ENCODE measurements at regions not wholly inside any gene's neighbourhood (a gene's known extent, or its start where the extent isn't known, plus 50 kb on each side); places are given as distances from the start of the nearest gene placed in this dataset.

DNA sequence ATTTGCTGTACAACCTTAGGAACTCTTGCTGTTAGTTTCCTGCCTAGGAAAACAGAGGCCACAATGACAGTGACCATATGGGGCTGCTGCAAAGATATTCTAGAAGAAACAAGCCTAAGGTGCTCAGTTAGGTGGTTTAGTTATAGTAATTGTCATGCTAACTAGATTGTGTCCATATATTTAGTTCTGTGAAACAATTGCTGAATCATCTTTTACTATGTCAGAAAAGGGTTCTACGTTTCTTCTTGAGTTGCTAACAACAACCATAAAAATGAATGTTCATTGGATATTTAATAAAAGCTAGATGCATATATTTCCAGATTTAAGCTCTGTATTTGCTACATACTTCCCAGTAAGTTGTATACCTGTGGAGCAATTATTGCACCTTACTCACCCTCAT, 597.2 kb upstream of the KLHL29 start:
- Histone ChIP-seq H3K27ac (no peak overlapping the region), H3K4me3 (no peak overlapping the region)

DNA sequence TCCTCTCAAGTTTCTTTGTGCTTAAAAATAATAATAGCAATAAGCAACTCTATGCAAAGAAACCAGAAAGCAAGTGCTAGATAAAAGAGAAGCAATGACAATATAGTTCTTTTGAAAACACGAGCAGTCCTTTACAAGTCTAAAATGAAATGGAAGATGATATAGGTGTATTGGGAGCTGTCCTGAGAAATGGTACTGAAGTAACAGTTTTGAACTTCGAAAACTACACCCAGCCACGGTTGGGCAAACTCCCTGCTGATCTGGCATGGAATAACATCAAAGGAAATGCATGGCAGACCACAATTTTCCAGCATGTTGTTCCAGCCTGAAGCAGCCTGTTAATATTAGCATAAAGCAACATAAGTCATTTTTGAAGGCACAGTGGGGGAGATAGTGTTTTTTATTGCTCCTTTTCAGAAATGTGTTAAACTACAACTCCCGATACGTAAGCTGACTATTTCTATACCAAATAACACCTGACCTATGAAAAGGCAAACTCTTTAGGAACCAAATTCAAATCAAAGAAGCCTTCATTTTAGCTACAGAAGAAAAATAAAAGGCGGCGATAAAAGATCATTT, 596.1 kb upstream of the KLHL29 start:
- Histone ChIP-seq H3K4me3 (no peak overlapping the region), H3K27ac (no peak overlapping the region)

DNA sequence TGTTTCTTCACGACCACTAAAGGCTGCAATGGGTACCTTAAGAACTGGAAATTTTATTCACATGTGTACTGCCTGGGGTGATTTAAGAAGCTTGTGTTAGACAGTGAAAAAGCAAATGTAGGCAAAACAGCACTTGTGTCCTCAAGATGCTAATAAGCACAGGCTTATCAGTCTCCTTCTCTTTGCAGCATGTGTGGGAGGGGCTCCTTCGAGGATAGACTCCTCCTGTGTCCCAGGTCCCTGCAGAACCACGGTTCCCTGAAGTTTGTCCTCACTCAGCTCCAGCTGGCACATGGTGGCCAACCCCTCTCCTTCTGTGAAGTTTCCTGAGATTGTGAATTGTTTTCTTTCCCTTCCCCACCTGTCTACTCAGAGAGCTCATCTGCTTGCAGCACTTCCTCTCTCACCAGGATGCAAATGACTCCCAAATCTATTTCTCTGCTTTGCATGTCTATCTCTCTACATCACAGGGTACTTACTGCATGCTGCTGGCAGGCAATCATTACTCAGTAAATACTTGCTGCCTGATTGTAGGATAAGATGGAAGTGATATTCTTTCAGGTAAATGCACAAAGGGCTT, 589.6 kb upstream of the KLHL29 start:
- Histone ChIP-seq H3K4me3 (no peak overlapping the region), H3K27ac (no peak overlapping the region)

DNA sequence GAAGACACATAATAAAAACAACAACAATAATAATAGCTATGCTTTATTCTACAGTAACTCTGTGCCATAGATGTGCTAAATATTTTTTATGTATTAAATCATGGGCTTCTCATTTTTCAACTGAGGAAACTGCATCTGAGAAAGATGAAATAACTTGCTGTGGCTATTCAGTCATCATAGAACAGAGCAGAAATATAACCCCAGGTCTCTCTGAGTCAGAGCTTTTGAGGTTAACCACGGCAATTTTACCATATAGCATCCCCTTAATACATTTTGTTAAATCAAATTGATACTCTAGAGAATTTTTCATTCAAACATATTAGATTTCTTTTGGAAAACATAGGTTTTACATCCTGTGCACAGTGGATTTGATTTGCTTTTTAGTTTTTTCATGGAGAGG, 586.6 kb upstream of the KLHL29 start:
- H3K4me3 ChIP-seq, result no peak overlapping the region
- H3K27ac ChIP-seq, result no peak overlapping the region

DNA sequence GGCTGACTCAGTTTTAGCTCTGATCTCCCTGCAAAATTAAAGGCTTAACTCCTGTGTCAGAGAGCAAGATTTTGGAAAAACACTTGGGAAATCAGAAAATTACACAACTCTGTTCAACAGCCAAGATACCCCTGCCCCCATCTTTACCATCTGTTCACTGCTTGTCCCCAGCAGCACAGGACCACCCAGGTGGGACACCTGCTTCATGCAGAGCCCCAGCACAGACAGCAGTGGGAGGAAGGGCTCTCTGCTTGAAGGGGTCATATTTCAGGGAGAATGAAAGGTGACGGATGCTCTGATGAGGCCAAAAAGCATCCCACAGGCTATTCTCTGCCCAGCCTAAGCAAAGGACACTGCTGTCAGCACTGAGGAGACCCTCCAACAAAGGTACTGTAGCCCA, 584.6 kb upstream of the KLHL29 start:
- Histone ChIP-seq H3K4me3 (no peak overlapping the region), H3K27ac (no peak overlapping the region)

DNA sequence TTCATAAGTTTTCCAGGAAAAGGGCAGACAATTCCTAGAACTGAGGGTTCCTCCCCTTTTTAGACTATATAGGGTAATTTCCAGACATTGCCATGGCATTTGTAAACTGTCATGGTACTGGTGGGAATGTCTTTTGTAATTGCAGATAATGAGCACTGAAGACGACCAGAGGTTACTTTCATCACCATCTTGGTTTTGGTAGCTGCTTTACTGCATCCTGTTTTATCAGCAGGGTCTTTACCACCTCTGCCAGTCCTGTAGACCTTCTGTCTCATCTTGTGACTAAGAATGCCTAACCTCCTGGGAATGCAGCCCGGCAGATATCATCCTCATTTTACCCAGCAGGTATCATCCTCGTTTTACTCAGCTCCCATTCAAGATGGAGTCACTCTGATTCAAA, 583.9 kb upstream of the KLHL29 start:
- Histone ChIP-seq H3K27ac (no peak overlapping the region), H3K4me3 (no peak overlapping the region)

DNA sequence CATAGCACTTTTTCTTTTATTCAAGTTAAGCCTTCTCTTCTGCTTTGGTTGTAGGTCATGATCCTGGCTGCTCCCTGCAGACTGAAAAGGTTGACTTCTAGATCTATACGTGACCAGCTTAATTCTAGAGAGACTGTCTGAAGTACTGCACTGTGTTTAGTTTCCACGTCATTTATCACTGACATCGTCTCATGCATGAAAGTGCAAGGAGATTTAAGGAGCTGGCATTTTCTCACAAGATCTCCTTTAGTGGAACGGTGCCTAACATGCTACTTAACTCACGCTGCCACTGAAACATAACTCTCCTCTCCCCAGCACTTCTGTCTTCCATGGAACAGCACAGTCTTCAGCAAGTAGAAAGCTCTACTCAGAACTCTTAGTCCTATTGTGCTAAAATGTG, 583.0 kb upstream of the KLHL29 start:
- Histone ChIP-seq H3K27ac (no peak overlapping the region), H3K4me3 (no peak overlapping the region)

DNA sequence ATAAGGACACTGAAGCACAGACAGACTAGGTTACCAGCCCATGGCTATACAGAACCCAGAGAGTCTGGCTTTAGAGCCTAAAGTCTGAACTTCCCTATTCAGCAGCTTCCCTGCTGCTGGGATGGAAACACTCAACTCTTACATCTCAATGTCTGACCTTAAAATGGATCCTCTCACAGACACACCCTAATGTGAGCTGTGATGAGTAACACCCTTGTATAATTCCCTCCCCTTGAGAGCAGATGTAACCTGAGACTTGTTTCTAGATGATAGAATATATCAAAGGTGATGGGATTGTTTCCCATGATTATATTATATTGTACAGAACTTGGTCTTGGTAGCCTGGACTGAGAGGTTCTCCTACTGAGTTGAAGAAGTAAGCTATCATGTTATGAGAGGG, 577.1 kb upstream of the KLHL29 start:
- Histone ChIP-seq H3K4me3 (no peak overlapping the region), H3K27ac (no peak overlapping the region)

DNA sequence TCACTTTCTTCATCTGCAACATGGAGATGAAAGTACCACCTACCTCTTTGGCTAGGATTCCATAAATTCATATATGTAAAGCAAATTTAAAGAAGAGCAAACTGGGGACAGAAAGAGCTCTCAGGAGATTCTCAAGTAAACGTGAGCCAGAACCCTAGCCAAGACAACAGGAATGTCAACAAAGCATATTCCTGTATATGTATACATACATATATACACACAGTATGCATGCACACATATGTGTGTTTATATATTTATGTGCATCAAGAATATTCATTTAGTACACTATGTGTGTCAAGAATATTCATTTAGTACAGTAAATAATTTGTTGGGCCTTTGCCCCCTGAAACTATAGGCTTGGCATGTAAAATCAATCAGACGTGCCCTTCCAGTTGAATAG, 574.4 kb upstream of the KLHL29 start:
- Histone ChIP-seq H3K27ac (no peak overlapping the region), H3K4me3 (no peak overlapping the region)

DNA sequence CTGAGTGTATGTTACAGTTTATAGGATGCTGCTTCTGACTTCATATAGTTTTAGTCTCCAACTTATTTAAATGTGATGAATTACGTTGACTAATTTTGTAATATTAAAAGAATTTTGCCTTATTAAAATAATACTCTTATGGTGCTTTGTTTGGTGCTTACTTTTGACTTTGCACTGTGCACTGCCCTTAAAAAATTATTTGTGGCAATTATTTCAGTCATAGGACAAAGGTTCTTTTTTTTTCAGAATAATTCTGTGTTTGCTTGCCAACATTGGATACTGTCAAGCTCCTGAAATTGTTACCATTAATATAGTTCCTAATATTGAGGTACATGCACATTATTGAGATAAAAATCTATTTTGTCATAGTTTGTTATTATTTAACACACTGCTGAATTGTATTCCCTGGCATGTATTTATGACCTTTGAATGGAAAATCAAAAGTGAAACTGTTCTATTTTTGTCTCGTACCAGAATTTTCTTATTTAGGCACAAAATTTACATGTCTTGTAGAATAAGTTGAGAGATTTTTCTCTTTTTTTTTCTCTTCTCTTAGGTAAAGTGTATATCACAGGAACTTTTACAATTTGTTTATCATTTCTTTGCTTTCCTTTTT, 572.8 kb upstream of the KLHL29 start:
- no peak overlapping the region for H3K27ac ChIP-seq
- no peak overlapping the region for H3K4me3 ChIP-seq

DNA sequence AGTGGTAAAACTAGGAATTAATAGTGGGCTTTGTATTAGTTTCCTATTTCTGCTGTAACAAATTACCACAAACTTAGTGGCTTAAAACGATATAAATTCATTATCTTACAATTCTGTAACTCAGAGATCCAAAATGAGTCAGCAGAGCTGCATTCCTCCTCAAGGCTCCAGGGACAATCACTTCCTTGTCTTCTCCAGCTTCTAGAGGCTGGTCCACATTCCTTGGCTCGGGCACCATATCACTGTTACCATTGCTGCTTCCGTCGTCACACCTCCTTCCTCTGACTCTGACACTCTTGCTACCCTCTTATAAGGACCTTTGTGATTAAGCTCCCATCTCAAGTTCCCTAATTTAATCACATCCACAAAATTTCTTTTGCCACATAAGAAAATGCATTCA, 567.8 kb upstream of the KLHL29 start:
- Histone ChIP-seq H3K27ac (no peak overlapping the region), H3K4me3 (no peak overlapping the region)

DNA sequence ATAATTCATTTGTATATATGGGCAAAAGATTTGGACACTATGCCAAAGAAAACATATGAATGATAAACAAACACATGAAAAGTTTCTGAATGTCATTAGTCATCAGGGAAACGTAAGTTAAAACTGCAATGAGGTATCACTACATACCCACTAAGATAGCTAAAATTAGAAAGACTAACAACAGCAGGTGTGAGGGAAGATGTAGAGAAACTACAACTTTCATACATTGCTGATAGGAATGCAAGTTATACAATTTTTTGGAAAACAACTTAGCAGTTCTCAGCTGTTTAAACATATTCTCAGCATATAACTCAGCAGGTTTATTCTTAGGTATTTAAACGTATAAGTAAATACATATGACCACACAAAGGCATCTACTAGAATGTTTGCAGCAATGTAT, 563.5 kb upstream of the KLHL29 start:
- Histone ChIP-seq H3K4me3 (no peak overlapping the region), H3K27ac (no peak overlapping the region)

DNA sequence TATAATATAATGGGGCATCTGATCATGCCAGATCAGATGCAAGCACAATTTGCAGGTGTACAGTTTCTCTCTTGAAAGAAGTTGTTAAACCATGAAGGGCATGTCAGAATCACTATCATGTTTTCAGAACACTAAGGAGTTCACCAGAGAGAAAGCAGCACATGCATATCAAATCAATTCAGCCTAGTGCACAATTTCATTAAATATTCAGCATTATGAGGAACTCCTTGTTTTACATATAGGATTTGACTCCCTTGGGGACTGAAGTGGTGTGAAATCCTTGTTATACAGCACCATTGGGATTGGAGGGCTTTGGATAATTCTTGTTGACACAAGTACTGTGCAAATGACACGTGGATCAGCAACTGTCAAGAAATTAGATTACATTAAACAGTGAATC, 562.1 kb upstream of the KLHL29 start:
- Histone ChIP-seq H3K27ac (no peak overlapping the region), H3K4me3 (no peak overlapping the region)

DNA sequence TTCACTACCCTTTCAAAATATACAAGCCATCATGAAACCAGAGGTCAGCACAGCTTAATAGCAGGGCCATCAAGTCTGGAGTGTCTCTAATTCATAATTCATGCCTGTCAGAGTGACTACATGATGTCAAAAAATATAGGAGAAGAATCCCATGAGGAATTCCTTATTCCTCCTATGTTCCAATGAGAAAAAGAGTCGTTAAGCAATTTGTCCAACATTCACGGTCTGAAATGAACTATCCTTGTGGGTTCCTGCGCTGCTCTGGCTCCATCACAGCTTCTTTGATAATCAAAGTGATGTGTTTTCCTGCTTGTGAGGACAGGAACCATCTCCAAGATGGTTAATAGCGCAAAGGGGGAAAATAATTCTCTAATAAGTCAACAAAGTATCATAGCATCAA, 560.4 kb upstream of the KLHL29 start:
- H3K4me3 ChIP-seq, result no peak overlapping the region
- no peak overlapping the region for H3K27ac ChIP-seq

DNA sequence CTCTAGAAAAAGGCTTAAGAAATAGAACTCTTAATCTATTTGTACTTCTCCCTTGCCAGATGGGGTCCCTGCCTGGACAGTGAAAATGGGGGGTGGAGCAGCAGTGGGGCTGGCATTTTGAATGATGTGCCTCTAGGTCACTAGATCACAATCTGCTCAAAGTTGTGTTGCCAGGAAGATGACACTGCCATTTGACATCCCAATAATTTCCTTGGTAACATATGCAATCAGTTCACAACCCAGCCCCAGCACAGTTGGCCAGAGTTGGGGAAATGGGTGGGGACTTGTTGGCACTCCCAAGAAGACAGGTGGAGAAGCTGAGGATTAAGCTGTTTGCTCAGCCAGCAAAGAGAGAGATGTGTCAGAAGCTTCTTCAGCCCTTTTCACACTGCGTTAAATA, 558.3 kb upstream of the KLHL29 start:
- Histone ChIP-seq H3K27ac (no peak overlapping the region), H3K4me3 (no peak overlapping the region)

DNA sequence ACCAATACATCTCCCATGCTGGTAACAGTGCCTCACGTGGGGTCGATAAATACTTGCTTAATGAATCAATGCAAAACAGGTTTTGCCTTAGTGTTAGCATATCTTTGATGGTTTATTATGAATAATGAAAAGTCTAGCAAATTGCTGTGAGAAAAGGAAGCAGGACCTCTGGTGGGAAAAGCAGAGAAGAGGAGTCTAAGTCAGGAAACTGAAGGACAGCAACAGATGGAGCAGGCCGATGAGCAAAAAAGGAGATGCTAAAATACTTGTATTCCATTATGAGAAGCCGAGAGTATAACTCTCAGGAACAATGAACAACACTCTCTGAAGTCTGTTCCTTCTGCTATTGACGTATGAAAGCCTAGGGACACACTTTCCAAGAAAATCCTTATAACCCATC, 555.2 kb upstream of the KLHL29 start:
- H3K27ac ChIP-seq, result no peak overlapping the region
- H3K4me3 ChIP-seq, result no peak overlapping the region

DNA sequence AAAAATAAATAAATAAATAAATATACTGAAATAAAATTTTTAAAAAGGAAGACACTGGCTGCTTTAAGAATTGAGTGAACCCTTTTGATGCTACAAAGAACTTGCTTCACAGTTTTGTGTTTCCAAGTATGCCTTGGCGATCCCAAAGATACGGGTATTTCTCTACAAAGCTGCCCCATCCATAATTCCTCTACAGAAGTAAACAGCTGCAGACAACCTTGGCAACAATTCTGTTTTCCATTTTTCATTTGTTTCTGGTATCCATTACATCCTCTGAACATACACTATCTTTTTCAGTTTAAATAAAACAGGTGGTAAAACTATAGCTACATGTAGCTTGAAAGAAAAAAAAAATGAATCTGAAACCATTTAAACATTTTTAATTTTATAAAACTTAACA, 552.8 kb upstream of the KLHL29 start:
- no peak overlapping the region for H3K4me3 ChIP-seq
- no peak overlapping the region for H3K27ac ChIP-seq

DNA sequence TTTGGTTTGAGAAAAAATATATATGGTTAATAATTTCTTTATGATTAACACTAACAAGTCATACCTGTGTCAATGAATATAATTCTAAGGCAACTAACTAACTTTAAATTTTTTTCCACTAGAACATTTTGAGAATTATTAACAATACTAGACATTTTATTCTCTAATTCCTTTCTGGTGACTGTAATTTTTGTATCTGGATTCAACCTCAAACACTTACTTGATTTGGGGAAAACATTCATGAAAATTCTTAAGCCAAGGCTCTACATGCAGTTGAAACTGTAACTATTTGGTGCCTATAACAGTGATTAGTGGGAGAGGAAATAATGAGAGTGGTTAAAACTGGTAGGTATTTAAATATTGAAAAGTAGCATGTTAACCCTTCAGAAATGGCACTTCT, 546.5 kb upstream of the KLHL29 start:
- no peak overlapping the region for H3K27ac ChIP-seq
- no peak overlapping the region for H3K4me3 ChIP-seq

DNA sequence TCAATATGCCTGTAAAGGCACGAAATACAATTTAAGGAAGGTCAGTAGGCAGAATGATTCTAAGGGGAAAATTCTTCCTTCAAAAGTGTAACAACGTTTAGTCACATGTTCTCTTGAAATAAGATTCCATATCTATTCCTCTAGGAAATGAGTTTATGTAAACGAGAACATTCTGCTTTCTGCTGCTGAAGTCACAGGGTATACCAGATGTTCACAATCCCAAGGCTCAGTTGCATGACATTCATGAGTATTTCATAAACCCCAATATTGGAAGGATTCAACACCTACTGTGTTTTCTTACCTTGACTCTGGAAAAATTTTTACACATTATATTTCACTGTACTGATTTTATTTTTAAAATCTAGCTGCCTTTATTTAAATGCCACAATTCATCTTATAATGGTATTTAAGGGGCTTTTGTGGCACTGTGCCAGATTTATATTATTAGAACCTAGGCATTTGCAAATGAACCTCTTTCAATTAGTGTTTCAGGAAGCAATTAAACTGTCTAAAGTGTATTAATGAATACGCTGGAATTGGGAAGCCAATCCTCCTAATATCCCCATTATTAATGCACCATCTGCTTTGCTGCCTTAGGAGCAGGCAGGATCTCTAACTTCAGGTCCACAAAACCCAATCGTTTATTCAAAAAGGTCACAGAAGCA, 542.6 kb upstream of the KLHL29 start:
- Histone ChIP-seq H3K27ac (no peak overlapping the region), H3K4me3 (no peak overlapping the region)

DNA sequence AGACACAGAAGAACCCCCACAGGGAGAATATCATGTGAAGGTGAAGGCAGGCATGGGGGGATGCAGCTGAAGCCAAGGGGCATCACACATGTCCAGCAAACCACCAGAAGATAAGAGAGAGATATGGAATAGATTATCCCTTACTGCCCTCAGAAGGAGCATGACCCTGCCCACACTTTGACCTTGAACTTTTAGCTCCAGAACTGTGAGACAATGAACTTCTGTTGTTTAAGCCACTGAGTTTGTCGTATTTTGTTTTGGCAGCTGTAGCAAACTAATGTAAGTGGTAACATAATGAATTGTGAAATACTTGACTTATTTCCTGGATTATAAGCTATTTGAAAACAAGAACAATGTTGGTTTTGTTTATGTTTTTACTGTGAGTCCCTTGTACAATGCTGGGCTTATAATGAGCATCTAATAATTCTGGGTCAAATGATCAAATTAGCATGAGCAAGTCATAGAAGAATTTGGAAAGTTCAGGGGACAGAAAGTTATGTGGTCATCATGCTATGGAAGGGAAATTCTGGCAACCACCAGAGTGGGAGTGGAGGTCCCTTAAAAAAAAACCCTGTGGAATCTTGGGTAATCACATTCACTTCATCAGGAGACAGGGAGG, 541.0 kb upstream of the KLHL29 start:
- H3K27ac ChIP-seq, result no peak overlapping the region
- H3K4me3 ChIP-seq, result no peak overlapping the region

DNA sequence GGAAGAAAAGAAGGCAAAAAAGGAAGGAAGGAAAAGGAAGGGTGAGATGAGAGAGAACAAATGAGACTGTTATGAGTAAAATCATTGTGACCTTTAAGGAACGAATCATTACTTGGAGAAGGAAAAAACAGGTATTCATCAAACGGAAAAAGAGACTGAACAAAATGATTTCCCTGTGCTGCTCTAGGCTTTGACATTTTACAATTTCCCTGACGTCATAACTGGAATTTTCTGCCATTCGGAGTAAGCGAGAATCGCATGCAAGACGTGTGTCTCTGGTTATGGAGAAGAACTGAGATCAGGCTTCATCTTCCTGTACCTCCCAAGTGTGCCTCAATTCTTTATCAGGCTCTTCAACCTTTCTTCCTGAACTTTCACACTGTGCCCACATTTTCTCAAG, 534.7 kb upstream of the KLHL29 start:
- H3K4me3 ChIP-seq, result no peak overlapping the region

More for the DNA sequence above, 534.7 kb upstream of the KLHL29 start:
- no peak overlapping the region for H3K27ac ChIP-seq

All from skin epidermis (tissue), 12 donors.